HEK293T (cell line): ENCODE measurements at regions not wholly inside any gene's neighbourhood (a gene's known extent, or its start where the extent isn't known, plus 50 kb on each side); places are given as distances from the start of the nearest gene placed in this dataset.

Experiments used
- FOXM1 ChIP-seq: fragments of 450-650 bp; IDR thresholded peaks from 2 replicates; pipeline ENCODE4 v1.6.1; 2017; ENCODE audit warnings: mild to moderate bottlenecking, borderline replicate concordance
- LEF1 ChIP-seq: fragments of 450-650 bp; IDR thresholded peaks from 2 replicates; pipeline ENCODE4 v1.6.1; 2017; ENCODE audit warnings: mild to moderate bottlenecking, borderline replicate concordance
- SP1 ChIP-seq: fragments of 450-650 bp; IDR thresholded peaks from 2 replicates; pipeline ENCODE4 v1.6.1; 2017
- TARDBP ChIP-seq: fragments of 450-650 bp; IDR thresholded peaks from 2 replicates; pipeline ENCODE4 v1.6.1; 2016
- ZNF384 ChIP-seq: fragments of 450-650 bp; IDR thresholded peaks from 2 replicates; pipeline ENCODE4 v1.6.1; 2016

GRCh38 chr4:159697322-159698283, 594.7 kb downstream of the RAPGEF2 start:
- TF ChIP-seq ZNF384 (no peak), SP1 (no peak), LEF1 (no peak), TARDBP (no peak), FOXM1 (no peak)
